Heart left ventricle (tissue), 13 donors: ENCODE measurements at regions not wholly inside any gene's neighbourhood (a gene's known extent, or its start where the extent isn't known, plus 50 kb on each side); places are given as distances from the start of the nearest gene placed in this dataset.

ENCODE experiments used
- POLR2A ChIP-seq, 2 donors: fragments of 450-650 bp; IDR thresholded peaks; one replicate each; pipeline ENCODE4 v1.6.1; 2017; ENCODE audit warnings: antibody characterized with exemption in 2 of 2, mild to moderate bottlenecking in 2 of 2, moderate library complexity in 2 of 2
- TF ChIP-seq, protein P1 (sequence below), 12 donors: fragments of 200-600 bp; sonication (generic) in 4 of 12; IDR thresholded peaks; one replicate each; pipeline versions ENCODE4 v1.5.0 to v1.8.0; 2018 to 2022; ENCODE audit warnings: antibody characterized with exemption in 12 of 12, mild to moderate bottlenecking in 5 of 12
- donor health status: ischemic (EF 13 %, LVEDD 7.1; RV severe dilation, severe dysfunction).
- donor health status: DM: no; HTN: yes; CAD: no.
- donor health status: DM: no; HTN: no; CAD: no.
- donor health status: ischemic (EF 25% LVEDD 6.9; RV normal size, moderate dysfunction).
- donor health status: ischemic (EF 25% LVEDD 5.7; RV mildly dilated, moderate dysfunction).
- donor health status: ischemic (EF 35%, LVEDD 5.7; RV mildly dilated, moderate dysfunction).
- donor health status: nonischemic (EF 11% LVEDD 7.7; RV severe dilation, severe dysfunction).
- donor health status: DM: yes; HTN: yes; CAD: no.
- donor health status: PGD.
- donor health status: ischemic (EF 29% LVEDD 5.4; RV normal size, mild dysfunction).
- donor health status: nonischemic (EF 23%, LVEDD 6.1; RV moderate dilation, normal function).

DNA sequence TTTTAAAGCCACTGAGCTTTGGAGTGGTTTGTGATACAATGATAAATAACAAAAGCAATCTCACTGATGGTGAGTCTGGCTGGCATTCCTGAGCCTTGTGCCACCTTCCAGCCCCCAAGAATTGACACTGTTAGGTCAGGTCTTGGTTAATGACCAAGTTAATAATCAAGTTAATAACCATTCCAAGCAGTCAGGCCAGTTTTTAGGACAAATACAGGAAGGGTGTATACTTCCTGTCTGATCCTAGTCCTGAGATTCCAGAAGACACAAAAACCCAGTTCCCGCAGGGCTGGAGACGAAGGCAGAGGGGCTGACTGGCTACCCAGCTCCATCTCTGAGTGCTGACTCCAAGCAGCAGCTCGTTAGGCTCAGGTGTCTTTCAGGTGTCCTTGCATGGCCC lies 74.6 kb upstream of the LAPTM4A start:
- TF ChIP-seq, protein P1, sequence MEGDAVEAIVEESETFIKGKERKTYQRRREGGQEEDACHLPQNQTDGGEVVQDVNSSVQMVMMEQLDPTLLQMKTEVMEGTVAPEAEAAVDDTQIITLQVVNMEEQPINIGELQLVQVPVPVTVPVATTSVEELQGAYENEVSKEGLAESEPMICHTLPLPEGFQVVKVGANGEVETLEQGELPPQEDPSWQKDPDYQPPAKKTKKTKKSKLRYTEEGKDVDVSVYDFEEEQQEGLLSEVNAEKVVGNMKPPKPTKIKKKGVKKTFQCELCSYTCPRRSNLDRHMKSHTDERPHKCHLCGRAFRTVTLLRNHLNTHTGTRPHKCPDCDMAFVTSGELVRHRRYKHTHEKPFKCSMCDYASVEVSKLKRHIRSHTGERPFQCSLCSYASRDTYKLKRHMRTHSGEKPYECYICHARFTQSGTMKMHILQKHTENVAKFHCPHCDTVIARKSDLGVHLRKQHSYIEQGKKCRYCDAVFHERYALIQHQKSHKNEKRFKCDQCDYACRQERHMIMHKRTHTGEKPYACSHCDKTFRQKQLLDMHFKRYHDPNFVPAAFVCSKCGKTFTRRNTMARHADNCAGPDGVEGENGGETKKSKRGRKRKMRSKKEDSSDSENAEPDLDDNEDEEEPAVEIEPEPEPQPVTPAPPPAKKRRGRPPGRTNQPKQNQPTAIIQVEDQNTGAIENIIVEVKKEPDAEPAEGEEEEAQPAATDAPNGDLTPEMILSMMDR (IDR thresholded peaks at IDR 0.05): no peak
- TF ChIP-seq POLR2A (IDR thresholded peaks at IDR 0.05): no peak
